GM19372 (cell line): ENCODE measurements at regions not wholly inside any gene's neighbourhood (a gene's known extent, or its start where the extent isn't known, plus 50 kb on each side); places are given as distances from the start of the nearest gene placed in this dataset.
"Not testable (repeated sequence)": the region's sequence is repeated elsewhere in the genome, so short reads cannot be mapped to it uniquely, and the experiment has no call there.

ENCODE experiments used
- ATAC-seq: cut with Tn5 transposase; IDR thresholded peaks from one replicate; pipeline ENCODE4 v1.9.1; 2021; ENCODE audit warnings: mild to moderate bottlenecking, low read depth, moderate library complexity; ENCODE audit not compliant: unreplicated experiment

- no peak for ATAC-seq
These were observed 90.1 kb downstream of the SREK1 start for GRCh38 chr5:66234241-66234640.

GRCh38 chr5:66238435-66238834 is 94.3 kb downstream of the SREK1 start:
- no peak for ATAC-seq

- ATAC-seq: no peak
These were observed 94.9 kb downstream of the SREK1 start for GRCh38 chr5:66239034-66239433.

DNA sequence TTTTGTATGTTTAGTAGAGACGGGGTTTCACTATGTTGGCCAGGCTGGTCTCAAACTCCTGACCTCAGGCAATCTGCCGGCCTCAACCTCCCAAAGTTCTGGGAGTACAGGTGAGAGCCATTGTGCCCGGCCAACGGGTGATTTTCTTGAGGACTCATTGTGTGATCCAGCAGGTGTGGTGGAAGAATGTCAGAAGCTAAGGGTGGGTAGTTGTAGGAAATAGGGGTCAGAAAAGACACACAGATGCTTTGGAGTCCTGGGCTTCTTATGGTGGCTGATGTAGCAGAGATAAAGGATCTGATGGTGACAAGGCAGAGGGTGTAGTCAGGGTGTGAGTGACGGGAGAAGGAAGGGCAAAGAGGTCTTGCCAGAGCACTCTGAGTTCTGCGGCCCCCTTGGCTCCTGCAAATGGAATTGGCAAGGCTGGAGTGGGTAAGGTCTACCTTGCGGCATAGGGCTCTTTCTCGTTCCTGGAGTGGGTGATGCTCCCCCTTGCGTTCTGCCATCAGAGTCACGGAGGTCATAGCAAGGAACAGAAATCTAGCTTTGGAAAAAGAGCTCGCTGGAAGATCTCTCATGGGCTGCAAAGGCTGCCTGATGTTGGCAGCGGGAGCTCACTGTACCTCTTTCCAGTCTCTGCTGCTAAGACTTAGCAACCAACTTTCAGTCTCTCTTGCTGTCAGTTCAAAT is 97.2 kb downstream of the SREK1 start:
- ATAC-seq: no peak

GRCh38 chr5:66242050-66242715 is 98.1 kb downstream of the SREK1 start:
- ATAC-seq: no peak

- ATAC-seq: no peak
These were observed 102.5 kb downstream of the SREK1 start for GRCh38 chr5:66246608-66247007.

DNA sequence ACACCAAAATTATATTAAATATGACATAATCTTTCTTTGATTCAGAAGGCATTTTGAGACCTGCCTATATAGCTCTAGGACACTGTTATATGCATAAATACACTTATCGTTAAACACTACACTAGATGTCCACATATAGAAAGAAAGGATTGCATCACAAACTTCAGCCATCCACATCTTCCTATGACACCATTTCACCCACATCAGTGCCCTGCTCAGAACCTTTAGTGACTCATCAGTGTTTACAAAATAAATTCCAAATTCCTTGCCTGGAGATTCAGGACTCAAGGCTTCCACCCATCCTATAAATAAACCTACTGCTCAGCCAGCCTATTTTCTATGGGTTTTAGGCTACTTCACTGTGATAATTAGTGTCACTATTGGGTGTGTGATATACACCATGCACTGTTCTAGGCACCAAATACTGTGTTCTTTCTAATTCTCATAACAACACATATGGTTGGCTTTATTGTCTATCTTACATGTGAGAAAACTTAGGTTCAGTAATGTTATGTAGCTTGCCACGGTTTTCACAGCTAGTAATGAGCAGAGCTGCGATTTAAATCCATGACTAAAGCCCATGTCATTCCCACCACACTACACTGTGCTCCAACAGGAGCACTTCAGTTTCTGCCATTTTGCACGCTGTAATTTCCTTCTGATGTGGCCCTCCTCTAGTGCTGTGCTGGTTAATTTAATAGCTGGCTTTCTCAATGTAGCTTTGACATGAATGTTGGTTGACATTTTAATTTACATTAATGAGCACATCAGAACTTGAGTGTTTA is 103.3 kb downstream of the SREK1 start:
- ATAC-seq: no peak

DNA sequence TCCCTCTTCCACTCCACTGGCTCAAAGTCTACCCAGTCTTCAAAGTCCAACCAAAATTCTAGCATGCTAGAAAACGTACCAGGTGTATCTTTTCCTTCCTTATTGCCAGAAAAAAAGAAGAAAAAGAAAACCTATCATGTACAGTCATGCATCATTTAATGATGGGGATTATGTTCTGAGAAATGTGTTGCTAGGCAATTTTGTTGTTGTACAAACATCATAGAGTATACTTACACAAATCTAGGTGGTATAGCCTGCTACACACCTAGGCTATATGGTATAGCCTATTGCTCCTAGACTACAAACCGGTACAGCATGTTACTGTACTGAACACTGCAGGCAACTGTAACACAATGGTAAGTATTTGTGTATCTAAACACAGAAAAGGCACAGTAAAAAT is 104.8 kb downstream of the SREK1 start:
- no peak for ATAC-seq

- ATAC-seq: no peak
These were observed 105.8 kb downstream of the SREK1 start for GRCh38 chr5:66249920-66250319.

GRCh38 chr5:66252849-66253248 is 108.7 kb downstream of the SREK1 start:
- no peak for ATAC-seq

DNA sequence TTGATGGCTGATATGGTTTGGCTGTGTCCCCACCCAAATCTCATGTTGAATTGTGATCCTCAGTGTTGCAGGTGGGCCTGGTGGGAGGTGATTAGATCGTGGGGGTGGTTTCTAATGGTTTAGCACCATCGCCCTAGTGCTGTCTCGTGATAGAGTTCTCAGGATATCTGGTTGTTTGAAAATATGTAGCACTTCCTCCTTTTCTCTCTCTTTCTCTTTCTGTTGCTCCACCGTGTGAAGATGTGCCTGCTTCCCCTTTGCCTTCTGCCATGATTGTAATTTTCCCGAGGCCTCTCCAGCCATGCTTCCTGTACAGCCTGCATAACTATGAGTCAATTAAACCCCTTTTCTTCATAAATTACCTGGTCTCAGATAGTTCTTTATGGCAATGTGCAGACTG is 111.6 kb downstream of the SREK1 start:
- ATAC-seq: no peak

DNA sequence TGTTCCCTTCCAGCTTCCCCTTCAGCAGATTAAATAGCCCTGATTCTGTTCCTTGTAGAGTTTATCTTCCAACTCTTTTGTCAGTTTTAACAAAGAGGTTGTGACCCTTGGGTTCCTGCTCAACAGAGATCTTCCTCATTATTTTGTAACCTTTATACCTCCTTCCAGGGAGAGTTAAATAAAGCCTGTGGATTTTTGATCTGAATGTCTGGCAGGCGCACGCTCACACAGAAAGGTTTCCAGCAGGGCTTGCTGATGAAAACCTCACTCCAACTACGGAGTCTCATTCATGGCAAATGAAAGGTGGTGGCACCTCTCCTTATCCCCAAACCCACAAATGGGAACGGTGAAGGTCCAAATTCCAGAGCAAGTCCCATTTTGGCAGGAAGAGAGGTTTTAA is 129.0 kb downstream of the SREK1 start:
- no peak for ATAC-seq

DNA sequence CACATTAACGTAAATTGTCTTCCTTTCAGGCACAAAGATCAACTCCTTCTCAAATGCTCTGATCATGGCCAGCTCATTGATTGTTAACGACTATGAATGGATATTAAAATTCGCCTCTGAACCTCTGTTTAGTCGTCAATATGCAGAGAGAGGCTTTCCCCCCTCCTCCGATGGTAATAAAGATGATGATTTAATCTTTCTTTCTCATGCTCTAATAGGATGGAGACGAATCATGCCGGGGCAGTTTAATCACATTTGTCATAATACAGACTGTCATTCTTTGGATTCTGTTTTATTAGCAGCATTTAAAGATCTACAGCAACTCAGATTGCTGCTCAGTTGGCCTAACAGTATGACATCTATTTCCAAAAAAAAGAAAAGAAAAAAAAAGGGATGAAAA is 132.9 kb downstream of the SREK1 start:
- no peak for ATAC-seq

- ATAC-seq: no peak
These were observed 133.9 kb downstream of the SREK1 start for GRCh38 chr5:66277981-66278380.

DNA sequence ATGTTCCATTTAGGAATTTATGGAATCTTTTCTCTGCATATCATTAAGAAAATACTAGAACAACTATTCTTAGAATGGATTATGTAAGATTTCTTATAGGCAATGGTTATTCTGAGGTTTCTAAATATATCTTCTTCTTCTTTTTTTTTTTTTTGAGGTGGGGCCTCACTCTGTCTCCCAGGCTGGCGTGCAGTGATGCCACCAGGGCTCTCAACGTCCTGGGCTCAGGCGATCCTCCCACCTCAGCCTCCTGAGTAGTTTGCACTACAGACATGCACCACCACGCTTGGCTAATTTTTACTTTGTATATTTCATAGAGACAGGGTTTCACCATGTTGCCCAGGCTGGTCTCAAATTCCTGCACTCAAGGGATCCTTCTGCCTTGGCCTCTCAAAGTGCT is 137.2 kb downstream of the SREK1 start:
- no peak for ATAC-seq

- ATAC-seq: no peak
These were observed 140.7 kb downstream of the SREK1 start for GRCh38 chr5:66284588-66285342.

- no peak for ATAC-seq
These were observed 141.3 kb downstream of the SREK1 start for GRCh38 chr5:66285343-66285922.

GRCh38 chr5:66291771-66292170 is 147.7 kb downstream of the SREK1 start:
- no peak for ATAC-seq

DNA sequence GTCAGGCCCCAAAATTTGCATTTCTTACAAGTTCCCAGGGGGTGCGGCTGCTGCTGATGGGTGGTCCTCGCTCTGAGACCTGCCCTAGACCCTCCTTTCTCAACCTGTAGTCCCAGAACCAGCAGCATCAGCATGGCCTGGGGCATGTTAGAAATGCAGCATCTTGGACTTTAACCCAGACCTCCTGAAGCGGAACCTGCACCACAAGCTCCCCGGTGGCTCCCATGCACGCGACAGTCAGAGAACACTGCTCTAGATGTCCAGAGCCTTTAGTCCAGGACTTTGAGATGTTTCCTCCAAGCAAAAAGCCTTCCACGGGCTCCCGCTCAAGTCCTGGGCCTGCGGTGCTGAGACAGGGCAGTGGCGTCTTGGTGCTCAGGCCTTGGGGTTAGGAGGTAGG is 149.8 kb downstream of the SREK1 start:
- ATAC-seq: not testable (repeated sequence)

DNA sequence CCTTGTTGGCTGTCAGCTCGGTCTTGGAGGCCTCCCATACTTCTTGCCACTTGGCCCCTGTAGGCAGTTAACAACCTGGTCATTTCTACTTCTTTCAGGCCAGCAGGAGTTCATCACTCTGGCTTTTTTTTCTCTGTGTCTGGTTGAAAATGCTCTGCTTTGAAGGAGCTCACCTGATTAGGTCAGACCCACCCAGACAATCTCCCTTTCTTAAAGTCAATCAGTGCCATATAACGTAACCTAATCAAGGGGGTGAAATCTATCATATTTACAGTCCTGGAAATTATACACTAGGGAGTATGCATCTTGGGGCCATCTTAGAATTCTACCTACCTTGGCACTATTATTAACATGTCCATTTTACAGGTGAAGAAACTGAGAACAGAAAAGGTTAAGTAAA is 155.4 kb downstream of the SREK1 start:
- ATAC-seq: no peak

GRCh38 chr5:66302344-66302743 is 158.2 kb downstream of the SREK1 start:
- ATAC-seq: no peak
